ENCODE measurements at regions not wholly inside any gene's neighbourhood (a gene's known extent, or its start where the extent isn't known, plus 50 kb on each side); places are given as distances from the start of the nearest gene placed in this dataset.

- no peak for DNase-seq
Observed at GRCh38 chr3:72189339-72189738, 404.4 kb upstream of the PROK2 start.

GRCh38 chr3:72188536-72188935, 403.6 kb upstream of the PROK2 start:
- DNase-seq = no peak

GRCh38 chr3:72187131-72187530, 402.2 kb upstream of the PROK2 start:
- DNase-seq = peak in 2 of 3 donors; percentile 31 to 38

- peak in 2 of 3 donors; percentile 24 to 38 for DNase-seq
Observed at GRCh38 chr3:72186400-72186855, 401.5 kb upstream of the PROK2 start.

- DNase-seq = peak; percentile 54 to 75 (median 68)
Observed at GRCh38 chr3:72185549-72186399, 400.8 kb upstream of the PROK2 start.

GRCh38 chr3:72183489-72183888, 398.5 kb upstream of the PROK2 start:
- no peak for DNase-seq

DNA sequence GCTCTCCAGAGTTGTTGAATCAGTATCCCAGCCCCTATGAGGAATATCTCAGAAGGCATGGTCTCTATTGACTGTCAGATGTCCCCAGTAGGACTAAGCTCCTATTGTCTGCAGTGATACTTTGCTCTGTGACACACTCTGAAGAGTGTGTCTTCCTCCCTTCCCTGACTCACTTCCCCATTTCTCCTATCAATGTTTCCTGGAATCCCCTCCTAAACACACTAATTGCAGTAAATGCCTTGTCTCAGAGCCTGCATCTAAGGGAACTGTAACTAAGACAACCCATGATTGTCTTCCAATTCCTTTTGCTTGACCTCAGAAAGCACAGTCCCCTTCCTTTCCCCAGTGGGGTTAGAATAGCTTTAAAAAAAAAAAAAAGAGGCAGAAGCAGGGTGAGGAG, 397.3 kb upstream of the PROK2 start:
- peak; percentile 57 to 83 (median 74) for DNase-seq

- no peak for DNase-seq
Observed at GRCh38 chr3:72181251-72181650, 396.3 kb upstream of the PROK2 start.

DNA sequence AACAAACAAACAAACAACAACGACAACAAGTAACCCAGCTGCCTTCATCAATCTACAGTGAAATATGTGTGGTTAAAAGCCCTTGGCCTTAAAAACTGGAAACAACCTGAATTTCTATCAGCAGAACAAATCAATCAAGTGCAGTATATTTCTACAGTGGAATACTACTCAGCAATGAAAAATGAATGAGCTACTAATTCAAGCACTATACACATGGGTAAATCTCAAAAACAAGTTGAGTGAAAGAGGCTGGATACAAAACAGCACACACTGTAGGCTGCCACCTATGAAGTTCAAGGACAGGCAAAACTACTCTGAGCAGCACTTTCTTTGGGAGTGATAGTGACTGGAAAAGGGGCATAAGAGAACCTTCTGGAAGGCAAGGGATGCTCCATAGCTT, 395.5 kb upstream of the PROK2 start:
- DNase-seq = no peak

- no peak for DNase-seq
Observed at GRCh38 chr3:72179107-72179464, 394.1 kb upstream of the PROK2 start.

DNA sequence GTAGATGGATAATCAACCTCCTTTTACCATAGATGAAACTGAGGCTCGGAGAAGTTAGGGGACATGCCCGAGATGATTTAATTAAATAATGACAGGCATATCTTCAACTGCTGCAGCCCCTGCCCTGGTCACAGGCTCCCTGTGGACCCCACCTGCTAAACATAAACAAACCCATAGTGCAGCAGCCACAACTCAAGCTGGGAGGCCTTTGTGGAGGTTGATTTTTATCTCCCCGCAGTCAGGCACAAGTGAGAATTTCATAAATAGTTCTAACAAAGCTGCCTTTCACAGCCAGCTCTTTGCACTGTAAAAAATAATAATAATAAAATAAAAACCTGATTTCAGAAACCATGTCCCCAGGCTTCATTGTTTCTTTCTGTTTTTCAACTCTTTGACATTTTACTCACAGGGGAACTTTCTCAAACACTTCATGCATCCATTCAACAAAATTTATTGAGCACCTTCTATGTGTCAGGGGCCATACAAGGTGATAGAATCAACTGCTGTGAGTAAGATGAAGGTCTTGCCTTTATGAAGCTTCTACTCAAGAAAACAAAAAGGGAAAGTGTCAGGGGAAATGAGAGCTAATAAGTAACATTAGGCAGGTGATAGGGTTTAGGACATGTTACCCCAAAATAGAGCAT, 393.6 kb upstream of the PROK2 start:
- DNase-seq = no peak

DNA sequence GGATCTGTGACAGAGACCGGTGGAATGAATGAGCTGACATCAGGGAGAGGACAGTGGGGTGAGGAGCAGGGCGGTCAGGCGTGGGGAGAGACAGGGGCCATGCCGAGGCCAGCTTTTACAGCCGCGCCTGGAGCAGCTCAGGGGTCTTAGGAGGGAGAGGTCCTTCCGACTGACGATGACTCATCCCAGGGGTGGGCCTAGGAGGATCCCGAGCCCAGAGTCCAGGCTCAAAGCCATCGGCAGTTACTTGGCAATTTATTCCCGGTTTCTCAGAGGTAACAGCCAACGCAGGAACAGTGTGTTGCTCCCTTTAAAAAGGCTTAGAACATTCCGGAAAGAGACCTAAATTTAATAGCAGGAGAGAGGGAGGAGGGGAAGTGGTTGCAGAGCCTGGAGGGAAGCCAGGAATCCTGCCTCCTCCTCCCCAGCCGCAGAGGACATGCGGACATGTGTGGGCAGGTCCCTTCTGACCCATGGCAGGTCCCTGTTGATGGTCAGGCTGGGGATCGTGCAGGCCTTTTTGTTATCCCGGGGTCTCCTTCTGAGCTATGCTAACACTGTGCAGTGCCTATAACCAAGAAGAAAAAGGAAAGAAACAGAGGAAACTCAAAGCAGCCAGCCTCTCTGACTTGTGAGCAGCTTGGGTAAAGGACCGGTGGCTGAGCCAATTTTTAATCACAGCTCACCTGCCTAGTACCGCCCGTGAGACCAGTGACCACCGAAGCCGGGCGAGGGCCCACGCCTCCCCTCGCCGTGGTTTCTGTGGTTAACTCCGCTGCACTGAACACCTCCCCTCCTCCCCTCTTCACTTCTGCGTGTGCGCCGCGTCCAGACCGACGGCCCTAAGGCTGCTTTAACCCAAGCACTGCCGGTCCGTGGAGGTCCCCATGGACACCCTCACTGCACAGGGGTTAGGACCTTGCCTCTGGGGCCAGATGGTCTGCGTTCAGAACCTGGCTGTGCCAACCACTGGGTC, 392.4 kb upstream of the PROK2 start:
- DNase-seq = peak; percentile 41 to 60 (median 50)

DNA sequence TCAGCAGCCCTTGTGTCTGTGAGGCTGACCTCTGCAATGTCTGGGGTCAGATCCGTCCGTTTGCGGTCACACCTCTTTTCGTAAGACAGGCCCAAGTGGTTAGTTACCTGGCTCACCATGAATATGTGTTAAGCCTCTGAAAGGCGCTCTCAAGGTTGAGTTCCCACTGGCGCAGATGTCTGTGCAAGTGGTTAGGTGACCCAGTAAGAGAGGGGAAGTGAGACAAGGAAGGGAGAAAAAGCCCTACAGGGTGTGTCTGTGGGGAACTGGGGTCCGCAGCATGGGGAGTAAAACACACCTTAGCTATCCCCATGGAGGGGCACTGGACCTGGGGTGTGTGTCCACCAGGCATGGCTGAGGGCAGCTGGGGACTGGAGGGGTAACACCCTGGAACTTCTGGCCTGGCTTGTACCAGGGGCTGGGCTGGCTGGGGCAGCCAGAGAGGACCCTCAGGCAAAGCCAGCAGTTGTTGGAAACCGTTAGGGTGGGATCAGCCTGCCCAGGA, 391.6 kb upstream of the PROK2 start:
- peak in 1 of 3 donors; percentile 31 for DNase-seq

DNA sequence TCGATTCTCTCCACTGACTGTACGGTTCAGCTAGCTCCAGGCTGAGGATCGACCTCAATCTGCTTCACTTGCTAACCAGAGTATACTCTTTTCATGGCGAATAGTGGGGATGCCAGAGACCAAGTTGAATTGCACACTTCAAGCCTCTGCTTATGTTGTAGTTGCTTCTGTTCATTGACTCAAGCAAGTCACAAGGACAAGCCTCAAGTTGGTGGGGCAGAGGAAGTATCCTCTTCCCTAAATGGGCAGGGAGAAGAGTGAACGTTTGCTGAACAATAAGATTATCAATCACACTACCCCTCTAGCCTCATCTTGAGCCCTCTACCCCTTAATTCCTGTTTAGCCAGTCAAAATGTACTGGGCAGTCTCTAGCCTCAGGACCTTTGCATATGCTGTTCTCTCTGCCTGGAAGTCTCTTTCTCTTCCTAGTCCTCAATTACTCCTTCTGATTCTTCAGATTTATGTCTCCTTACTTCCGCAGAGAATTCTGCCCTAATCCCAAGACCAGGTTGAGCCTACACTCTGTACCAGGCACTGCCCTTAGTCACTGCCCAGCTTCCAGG, 390.4 kb upstream of the PROK2 start:
- DNase-seq = peak; percentile 55 to 61 (median 60)

DNA sequence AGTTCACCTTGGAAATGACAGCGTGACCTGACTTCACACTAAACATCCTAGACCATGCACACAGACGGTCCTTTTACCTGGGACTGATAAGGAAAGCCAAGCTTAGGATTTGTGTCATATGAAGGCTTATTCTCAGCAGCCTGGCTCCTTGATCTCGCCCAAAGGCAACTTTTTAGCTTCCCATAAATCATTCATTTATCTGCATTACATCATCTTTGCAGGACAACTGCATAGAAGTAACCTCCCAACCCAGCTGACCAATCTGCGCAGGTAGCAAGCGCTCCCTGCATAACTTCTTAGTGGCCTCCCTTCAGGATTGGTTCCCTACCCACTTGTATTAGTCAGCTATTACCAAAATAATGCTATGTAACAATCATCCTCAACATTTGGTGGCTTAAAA, 389.9 kb upstream of the PROK2 start:
- DNase-seq = no peak

DNA sequence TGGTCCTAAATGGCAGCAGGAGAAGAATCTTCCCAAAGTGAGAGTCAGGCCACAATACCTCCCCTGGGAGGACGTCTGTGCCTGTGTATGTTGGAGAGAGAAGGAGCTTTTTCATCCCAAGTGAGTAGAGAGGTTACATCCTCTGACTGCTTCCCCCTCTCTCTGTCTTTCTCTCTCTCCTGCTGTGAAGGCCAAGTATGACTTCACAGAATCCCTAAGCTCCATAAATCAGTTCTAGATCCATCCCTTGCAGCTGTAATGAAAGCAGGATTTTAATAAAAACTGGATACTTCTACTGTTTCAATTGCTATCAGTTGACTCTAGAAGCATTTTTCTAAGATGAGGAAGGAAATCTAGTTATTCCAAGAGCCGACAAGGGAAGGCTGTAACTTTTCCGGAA, 389.1 kb upstream of the PROK2 start:
- DNase-seq = no peak

DNA sequence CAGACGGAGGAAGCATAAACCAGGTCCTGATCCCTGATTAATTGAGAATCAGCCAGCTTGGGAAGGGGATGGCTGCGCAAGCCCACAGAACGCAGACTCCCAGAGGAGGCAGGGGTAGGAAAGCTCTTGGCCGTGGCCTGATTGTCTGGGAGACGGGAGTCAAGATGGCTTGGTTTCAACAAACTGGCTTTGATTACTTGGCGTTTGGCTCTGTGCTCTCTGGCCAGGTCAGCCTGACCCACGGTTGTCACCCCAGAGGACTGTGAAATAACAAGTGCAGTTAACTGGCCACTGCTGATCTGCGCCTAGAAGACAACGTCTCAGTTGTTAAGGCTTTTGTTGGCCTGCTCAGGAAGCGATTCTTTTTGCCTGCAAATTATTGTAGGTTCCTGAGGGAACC, 387.0 kb upstream of the PROK2 start:
- no peak for DNase-seq

DNA sequence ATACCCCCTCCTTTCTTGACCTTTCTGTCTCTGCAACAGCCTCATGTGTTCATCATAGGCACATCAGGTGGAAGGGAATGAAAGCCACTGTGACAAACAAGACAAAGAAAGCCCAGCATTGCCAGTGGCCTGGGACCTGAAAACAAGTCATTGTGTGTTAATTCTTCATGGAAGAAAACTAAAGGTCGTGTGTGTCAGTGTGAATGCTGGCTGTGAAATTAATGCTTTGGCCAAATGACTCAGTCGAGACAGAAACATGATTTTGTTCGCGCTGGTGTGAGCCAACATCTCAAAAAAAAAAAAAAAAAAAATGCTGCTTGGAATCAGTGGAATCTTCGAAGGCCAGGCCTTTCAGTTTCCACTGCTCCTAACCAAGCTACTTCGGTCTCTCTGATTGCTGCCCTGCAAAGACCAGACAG, 386.5 kb upstream of the PROK2 start:
- DNase-seq = no peak

- DNase-seq = no peak
Observed at GRCh38 chr3:72169561-72170472, 384.9 kb upstream of the PROK2 start.

GRCh38 chr3:72169120-72169519, 384.2 kb upstream of the PROK2 start:
- DNase-seq = no peak

DNA sequence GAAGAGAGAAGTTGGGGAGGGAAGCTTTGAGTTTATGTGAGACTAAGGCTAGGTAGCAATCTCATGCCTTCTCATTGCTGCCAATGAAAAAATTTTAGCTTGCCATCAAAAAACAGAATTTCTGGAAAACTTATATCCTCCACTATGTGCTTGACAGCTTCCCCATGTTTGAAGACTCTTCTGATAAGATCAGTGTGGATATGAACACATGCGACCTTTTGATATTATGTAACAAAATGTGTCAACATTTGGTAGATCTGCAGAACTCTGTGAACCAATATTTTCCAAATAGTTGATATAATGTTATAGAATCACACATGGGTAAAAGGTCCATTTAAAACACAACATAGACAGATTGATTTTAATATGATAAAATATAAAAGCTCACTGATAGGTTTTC, 380.9 kb upstream of the PROK2 start:
- no peak for DNase-seq

Measured in suppressor macrophage treated with lipopolysaccharide for 1 hour (primary cell).